Fibroblast of lung (primary cell): ENCODE measurements at regions not wholly inside any gene's neighbourhood (a gene's known extent, or its start where the extent isn't known, plus 50 kb on each side); places are given as distances from the start of the nearest gene placed in this dataset.

Experiments
- DNase-seq, 2 donors: peaks; one replicate each; pipeline versions ENCODE4 v3.0.0 to v3.0.0-alpha.2; 2010; ENCODE audit warnings: low read depth in 2 of 2
- H2AFZ ChIP-seq: 2 replicates; pipeline ENCODE4 v1.5.1; 2012; ENCODE audit warnings: low read length, control low read depth, inconsistent platforms
- H3K27ac ChIP-seq: 2 replicates; pipeline ENCODE4 v1.5.1; 2011; ENCODE audit warnings: low read length, control low read depth; ENCODE audit not compliant: insufficient read depth
- H3K27me3 ChIP-seq: 2 replicates; pipeline ENCODE4 v1.5.1; 2011; ENCODE audit warnings: mild to moderate bottlenecking, low read length; ENCODE audit not compliant: control insufficient read depth, insufficient read depth
- H3K36me3 ChIP-seq: 2 replicates; pipeline ENCODE4 v1.5.1; 2011; ENCODE audit warnings: low read length; ENCODE audit not compliant: control insufficient read depth, insufficient read depth
- H3K4me1 ChIP-seq: 2 replicates; pipeline ENCODE4 v1.5.1; 2011; ENCODE audit warnings: low read length; ENCODE audit not compliant: control insufficient read depth, insufficient read depth; ENCODE audit errors: extremely low read depth
- H3K4me2 ChIP-seq: 2 replicates; pipeline ENCODE4 v1.5.1; 2011; ENCODE audit warnings: low read length, control low read depth; ENCODE audit not compliant: insufficient read depth; ENCODE audit errors: extremely low read depth
- H3K4me3 ChIP-seq, 4 experiments: fragments of 200-600 bp in 1 of 4; sonication (generic) in 1 of 4; replicated peaks in 1 of 4; 2 replicates each; pipeline ENCODE4 v1.5.1; 2011 to 2016; ENCODE audit warnings: low read length in 4 of 4, low read depth in 3 of 4, mild to moderate bottlenecking in 3 of 4, control low read depth in 2 of 4, inconsistent platforms in 1 of 4, mixed read lengths in 1 of 4; ENCODE audit not compliant: insufficient read depth in 1 of 4; ENCODE audit errors: control extremely low read depth in 1 of 4
- H3K79me2 ChIP-seq: 2 replicates; pipeline ENCODE4 v1.5.1; 2012; ENCODE audit warnings: mild to moderate bottlenecking, low read length, inconsistent platforms; ENCODE audit not compliant: control insufficient read depth, insufficient read depth
- H3K9ac ChIP-seq: 2 replicates; pipeline ENCODE4 v1.5.1; 2011; ENCODE audit warnings: mild to moderate bottlenecking, low read length, control low read depth; ENCODE audit not compliant: insufficient read depth
- H3K9me3 ChIP-seq: 2 replicates; pipeline ENCODE4 v1.5.1; 2012; ENCODE audit warnings: low read depth, low read length; ENCODE audit not compliant: control insufficient read depth, insufficient read depth
- H4K20me1 ChIP-seq: 2 replicates; pipeline ENCODE4 v1.5.1; 2011; ENCODE audit warnings: low read length; ENCODE audit not compliant: control insufficient read depth, insufficient read depth; ENCODE audit errors: extremely low read depth
- CTCF ChIP-seq, 2 donors: IDR thresholded peaks in 1 of 2; conservative IDR thresholded peaks in 1 of 2; 1 replicate in 1 of 2; 2 replicates in 1 of 2; pipeline ENCODE4 v1.5.1; 2011 to 2012; ENCODE audit warnings: low read length in 2 of 2, control low read depth in 1 of 2, inconsistent platforms in 1 of 2, low read depth in 1 of 2, mild to moderate bottlenecking in 1 of 2
- EZH2 ChIP-seq: IDR thresholded peaks from 2 replicates; pipeline ENCODE4 v1.5.1; 2012; ENCODE audit warnings: low read length, control low read depth, mild to moderate bottlenecking; ENCODE audit errors: missing control alignments

- H3K4me3 ChIP-seq = no peak overlapping the region
- no peaks in the 10 kb centered on the region for H4K20me1 ChIP-seq
- H3K36me3 ChIP-seq = no peaks in the 10 kb centered on the region
- no peak overlapping the region for H2AFZ ChIP-seq
- H3K9ac ChIP-seq = no peak overlapping the region
- no peaks in the 10 kb centered on the region for H3K9me3 ChIP-seq
- no peak overlapping the region for H3K4me2 ChIP-seq
- H3K4me1 ChIP-seq = no peaks in the 10 kb centered on the region
- H3K27ac ChIP-seq = no peak overlapping the region
- no peaks in the 10 kb centered on the region for H3K27me3 ChIP-seq
- H3K79me2 ChIP-seq = no peaks in the 10 kb centered on the region
- DNase-seq = no peak
- TF ChIP-seq EZH2 (no peak), CTCF (conservative IDR thresholded peaks at IDR 0.05 in 1 of 2, IDR thresholded peaks at IDR 0.05 in 1 of 2; ENCODE audit: low read depth in 1 of 2, low read length in 2 of 2) (no peak)
These were observed 342.7 kb upstream of the ADAMTS16 start for GRCh38 chr5:4797445-4797844.

- Histone ChIP-seq H3K9me3 (no peaks in the 10 kb centered on the region), H3K4me3 (no peak overlapping the region), H2AFZ (no peak overlapping the region), H3K36me3 (no peaks in the 10 kb centered on the region), H3K9ac (no peak overlapping the region), H3K4me1 (no peaks in the 10 kb centered on the region), H3K79me2 (no peaks in the 10 kb centered on the region), H4K20me1 (no peaks in the 10 kb centered on the region), H3K4me2 (no peak overlapping the region), H3K27me3 (no peaks in the 10 kb centered on the region), H3K27ac (no peak overlapping the region)
- peak in 1 of 2 donors; percentile 56 for DNase-seq
- TF ChIP-seq EZH2 = no peak
- TF ChIP-seq CTCF (conservative IDR thresholded peaks at IDR 0.05 in 1 of 2, IDR thresholded peaks at IDR 0.05 in 1 of 2; ENCODE audit: low read depth in 1 of 2, low read length in 2 of 2) = no peak
These were observed 338.1 kb upstream of the ADAMTS16 start for GRCh38 chr5:4802044-4802443.

GRCh38 chr5:4804691-4805360 is 335.3 kb upstream of the ADAMTS16 start:
- Histone ChIP-seq H3K4me3 (no peak overlapping the region), H3K9me3 (no peaks in the 10 kb centered on the region), H3K36me3 (no peaks in the 10 kb centered on the region), H3K27ac (no peak overlapping the region), H4K20me1 (no peaks in the 10 kb centered on the region), H3K79me2 (no peaks in the 10 kb centered on the region), H3K4me1 (no peaks in the 10 kb centered on the region), H3K9ac (no peak overlapping the region), H3K27me3 (no peaks in the 10 kb centered on the region), H2AFZ (no peak overlapping the region), H3K4me2 (no peak overlapping the region)
- TF ChIP-seq EZH2 (no peak), CTCF (conservative IDR thresholded peaks at IDR 0.05 in 1 of 2, IDR thresholded peaks at IDR 0.05 in 1 of 2; ENCODE audit: low read depth in 1 of 2, low read length in 2 of 2) (no peak)
- DNase-seq = no peak
